Naive B cell (primary cell): ENCODE measurements at regions not wholly inside any gene's neighbourhood (a gene's known extent, or its start where the extent isn't known, plus 50 kb on each side); places are given as distances from the start of the nearest gene placed in this dataset.
"Not testable (repeated sequence)": the region's sequence is repeated elsewhere in the genome, so short reads cannot be mapped to it uniquely, and the experiment has no call there.

Experiments
- ATAC-seq, 2 donors: fragments of 150-1000 bp; cut with Tn5 transposase; 2 replicates each; pipeline ENCODE4 v1.10.0; 2021; ENCODE audit warnings: low read depth in 2 of 2, mild to moderate bottlenecking in 2 of 2, moderate library complexity in 2 of 2
- DNase-seq: peaks from one replicate; pipeline ENCODE4 v3.0.0; 2022
- H3K27ac Mint-ChIP-seq, 6 donors: one replicate each; pipeline ENCODE4 v1.8.0; 2020 to 2022; ENCODE audit warnings: mild to moderate bottlenecking in 6 of 6, mixed read lengths in 6 of 6, moderate library complexity in 5 of 6, inconsistent platforms in 2 of 6
- H3K27me3 Mint-ChIP-seq, 3 donors: one replicate each; pipeline ENCODE4 v1.8.0; 2021 to 2022; ENCODE audit warnings: mixed read lengths in 3 of 3, mild to moderate bottlenecking in 1 of 3
- H3K36me3 Mint-ChIP-seq, 2 donors: one replicate each; pipeline ENCODE4 v1.8.0; 2020 to 2022; ENCODE audit warnings: mixed read lengths in 2 of 2, inconsistent platforms in 1 of 2, mild to moderate bottlenecking in 1 of 2
- H3K4me1 Mint-ChIP-seq, 3 donors: one replicate each; pipeline ENCODE4 v1.8.0; 2020 to 2022; ENCODE audit warnings: mixed read lengths in 3 of 3, inconsistent platforms in 1 of 3, mild to moderate bottlenecking in 1 of 3, moderate library complexity in 1 of 3
- H3K4me3 Mint-ChIP-seq, 8 donors: one replicate each; pipeline ENCODE4 v1.8.0; 2020 to 2022; ENCODE audit warnings: mild to moderate bottlenecking in 8 of 8, mixed read lengths in 8 of 8, moderate library complexity in 8 of 8, inconsistent platforms in 2 of 8
- H3K9me3 Mint-ChIP-seq, 7 donors: one replicate each; pipeline ENCODE4 v1.8.0; 2020 to 2022; ENCODE audit warnings: mixed read lengths in 7 of 7, mild to moderate bottlenecking in 5 of 7, inconsistent platforms in 2 of 7, moderate library complexity in 1 of 7

DNA sequence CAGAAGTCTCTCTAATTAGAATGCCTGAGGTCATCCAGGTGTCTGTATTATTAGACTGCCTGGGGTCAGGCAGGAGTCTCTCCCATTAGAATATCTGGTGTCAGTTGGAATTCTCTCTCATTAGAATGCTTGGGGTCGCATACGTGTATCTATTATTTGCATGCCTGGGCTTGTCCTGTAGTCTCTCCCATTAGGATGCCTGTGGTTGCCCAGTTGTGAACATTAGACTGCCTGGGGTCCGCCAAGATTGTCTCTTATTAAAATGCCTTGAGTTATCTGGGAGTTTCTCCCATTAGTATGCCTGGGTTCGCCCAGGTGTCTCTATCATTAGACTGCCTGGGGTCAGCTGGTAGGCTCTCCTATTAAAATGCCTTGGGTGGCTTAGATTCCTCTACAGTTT, 1494.7 kb downstream of the UQCRFS1 start:
- peaks cover 8 to 90% (median 44%) of the 10 kb centered on the region in 7 donors for H3K9me3 Mint-ChIP-seq

DNA sequence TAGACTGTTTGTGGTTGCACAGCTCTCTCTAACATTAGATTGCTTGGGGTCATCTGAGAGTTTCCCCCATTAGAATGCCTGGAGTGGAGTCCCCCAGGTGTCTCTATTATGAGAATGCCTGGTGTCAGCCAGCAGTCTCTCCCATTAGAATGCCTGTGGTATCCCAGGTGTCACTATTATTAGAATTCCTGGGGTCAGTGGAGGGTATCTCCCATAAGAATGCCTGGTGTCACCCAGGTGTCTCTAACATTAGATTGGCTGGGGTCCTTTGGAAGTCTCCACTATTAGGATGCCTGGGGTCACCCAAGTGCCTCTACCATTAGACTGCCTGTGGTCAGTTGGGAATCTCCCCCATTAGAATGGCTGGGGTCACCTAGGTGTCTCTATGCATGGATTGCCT, 1495.1 kb downstream of the UQCRFS1 start:
- no peaks in the 10 kb centered on the region for H3K27me3 Mint-ChIP-seq
- no peak overlapping the region for H3K27ac Mint-ChIP-seq
- H3K9me3 Mint-ChIP-seq, result peaks cover 8 to 90% (median 44%) of the 10 kb centered on the region in 7 donors
- ATAC-seq, result no peak
- no peaks in the 10 kb centered on the region for H3K4me1 Mint-ChIP-seq
- peaks cover 0 to 10% of the 10 kb centered on the region in 2 donors for H3K36me3 Mint-ChIP-seq
- no peak overlapping the region for H3K4me3 Mint-ChIP-seq
- DNase-seq, result no peak

More for the DNA sequence above, 1494.7 kb downstream of the UQCRFS1 start:
- ATAC-seq, result no peak
- Mint-ChIP-seq H3K27ac (no peak overlapping the region), H3K36me3 (peaks cover 0 to 10% of the 10 kb centered on the region in 2 donors), H3K4me1 (no peaks in the 10 kb centered on the region), H3K27me3 (no peaks in the 10 kb centered on the region), H3K4me3 (no peak overlapping the region)
- no peak for DNase-seq

DNA sequence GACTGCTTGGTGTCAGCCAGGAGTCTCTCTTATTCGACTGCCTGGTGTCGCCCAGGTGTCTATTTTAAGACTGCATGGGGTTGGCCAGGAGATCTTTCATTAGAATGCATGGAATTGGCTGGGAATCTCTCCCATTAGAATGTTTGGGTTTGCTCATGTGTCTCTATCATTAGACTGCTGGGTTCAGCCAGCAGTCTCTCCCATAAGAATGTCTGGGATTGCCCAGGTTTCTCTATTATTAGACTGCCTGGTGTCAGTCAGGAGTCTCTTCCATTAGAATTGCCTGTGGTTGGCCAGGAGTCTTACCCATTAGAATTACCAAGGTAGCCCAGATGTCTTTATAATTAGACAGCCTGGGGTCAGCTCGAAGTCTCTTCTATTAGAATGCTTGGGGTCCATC, 1496.0 kb downstream of the UQCRFS1 start:
- Mint-ChIP-seq H3K4me3 (no peak overlapping the region), H3K4me1 (no peaks in the 10 kb centered on the region), H3K36me3 (peaks cover 7 to 10% of the 10 kb centered on the region in 2 donors), H3K27ac (no peak overlapping the region), H3K9me3 (peaks cover 12 to 88% (median 47%) of the 10 kb centered on the region in 7 donors), H3K27me3 (no peaks in the 10 kb centered on the region)
- DNase-seq, result no peak
- ATAC-seq, result no peak

DNA sequence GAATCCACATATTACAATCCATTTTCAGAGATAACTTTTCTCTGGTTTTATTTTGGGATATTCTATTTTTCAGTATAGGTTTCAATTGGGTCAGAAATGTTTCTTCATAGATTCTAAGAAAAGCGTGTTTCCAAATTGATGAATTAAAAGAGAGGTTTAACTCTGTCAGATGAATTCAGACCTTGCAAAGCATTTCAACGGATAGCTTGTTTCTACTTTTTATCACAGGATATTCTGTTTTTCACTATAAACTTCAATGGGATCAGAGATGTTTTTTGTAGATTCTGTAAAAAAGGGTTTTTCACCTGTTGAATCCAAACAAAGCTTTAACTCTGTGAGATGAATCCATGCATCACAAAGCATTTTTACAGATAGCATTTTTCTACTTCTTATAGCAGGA, 1498.1 kb downstream of the UQCRFS1 start:
- ATAC-seq (no peak), DNase-seq (no peak)
- H3K9me3 Mint-ChIP-seq, result peaks cover 11 to 77% (median 39%) of the 10 kb centered on the region in 7 donors
- peaks cover 4 to 15% of the 10 kb centered on the region in 2 donors for H3K36me3 Mint-ChIP-seq
- H3K4me1 Mint-ChIP-seq, result no peaks in the 10 kb centered on the region
- H3K27ac Mint-ChIP-seq, result no peak overlapping the region
- H3K27me3 Mint-ChIP-seq, result no peaks in the 10 kb centered on the region
- H3K4me3 Mint-ChIP-seq, result no peak overlapping the region

DNA sequence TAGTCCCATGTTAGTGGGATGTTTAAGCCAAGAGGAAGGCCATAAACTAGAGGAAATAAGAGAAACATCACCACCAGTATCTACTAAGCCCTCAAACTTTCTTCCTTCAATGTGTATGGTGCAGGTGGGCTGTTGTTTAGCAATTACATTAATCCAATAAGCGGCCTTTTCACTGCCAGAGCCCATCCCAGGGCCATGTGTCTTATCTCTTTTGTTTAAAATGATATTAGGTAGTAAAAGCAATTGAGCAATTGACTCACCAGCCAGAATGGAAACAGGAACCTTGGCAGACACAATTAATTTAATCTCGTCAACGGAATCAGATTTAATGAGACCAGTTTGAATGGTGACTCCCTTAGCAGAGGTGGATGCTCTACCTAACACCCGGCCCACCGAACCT, 1503.5 kb downstream of the UQCRFS1 start:
- H3K4me3 Mint-ChIP-seq, result no peak overlapping the region
- peaks cover 10 to 52% (median 28%) of the 10 kb centered on the region in 7 donors for H3K9me3 Mint-ChIP-seq
- H3K4me1 Mint-ChIP-seq, result no peaks in the 10 kb centered on the region
- H3K27me3 Mint-ChIP-seq, result no peaks in the 10 kb centered on the region
- no peak overlapping the region for H3K27ac Mint-ChIP-seq
- ATAC-seq (no peak), DNase-seq (no peak)
- peaks cover 4 to 15% of the 10 kb centered on the region in 2 donors for H3K36me3 Mint-ChIP-seq

DNA sequence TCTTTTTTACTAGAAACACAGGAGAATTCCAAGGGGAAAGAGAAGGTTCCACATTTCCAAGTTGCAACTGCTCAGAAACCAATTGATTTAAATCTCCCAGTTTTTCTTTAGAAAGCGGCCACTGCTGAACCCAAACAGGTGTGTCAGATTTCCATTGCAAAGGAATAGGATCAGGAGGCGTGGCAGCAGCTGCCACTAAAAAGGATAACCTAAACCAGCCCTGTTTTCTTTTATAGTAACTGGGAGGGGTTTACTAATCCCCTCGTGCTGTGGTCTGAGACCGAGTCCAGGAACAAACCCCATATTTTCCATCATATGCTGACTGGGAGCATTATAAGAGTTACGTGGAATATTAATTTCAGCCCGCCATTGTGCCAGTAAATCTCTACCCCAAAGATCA, 1504.0 kb downstream of the UQCRFS1 start:
- H3K4me3 Mint-ChIP-seq, H3K27ac Mint-ChIP-seq, H3K27me3 Mint-ChIP-seq, ATAC-seq, DNase-seq, H3K4me1 Mint-ChIP-seq: not testable (repeated sequence)
- Mint-ChIP-seq H3K36me3 (peaks cover 4 to 15% of the 10 kb centered on the region in 2 donors), H3K9me3 (peaks cover 12 to 51% (median 28%) of the 10 kb centered on the region in 7 donors)

DNA sequence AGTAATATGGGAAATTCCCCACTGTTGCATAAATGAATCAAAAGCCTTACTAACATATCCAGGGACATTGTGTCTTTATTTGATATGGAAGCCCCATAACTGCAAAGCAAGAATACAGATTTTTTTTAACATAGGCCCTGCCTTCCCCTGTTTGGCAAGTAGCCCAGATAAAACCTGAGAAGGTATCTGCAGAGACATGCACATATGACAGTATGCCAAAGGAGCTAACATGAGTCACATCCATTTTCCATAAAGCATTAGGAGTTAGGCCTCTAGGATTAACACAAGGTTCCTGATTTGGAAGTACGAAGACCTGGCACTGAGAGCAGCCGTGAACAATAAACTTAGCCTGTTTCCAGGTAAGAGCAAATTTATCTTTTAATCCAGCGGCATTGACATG, 1505.9 kb downstream of the UQCRFS1 start:
- H3K9me3 Mint-ChIP-seq, result peaks cover 11 to 38% (median 15%) of the 10 kb centered on the region in 7 donors
- not testable (repeated sequence) for H3K27ac Mint-ChIP-seq, H3K4me1 Mint-ChIP-seq, H3K4me3 Mint-ChIP-seq, DNase-seq, H3K27me3 Mint-ChIP-seq, ATAC-seq, H3K36me3 Mint-ChIP-seq

DNA sequence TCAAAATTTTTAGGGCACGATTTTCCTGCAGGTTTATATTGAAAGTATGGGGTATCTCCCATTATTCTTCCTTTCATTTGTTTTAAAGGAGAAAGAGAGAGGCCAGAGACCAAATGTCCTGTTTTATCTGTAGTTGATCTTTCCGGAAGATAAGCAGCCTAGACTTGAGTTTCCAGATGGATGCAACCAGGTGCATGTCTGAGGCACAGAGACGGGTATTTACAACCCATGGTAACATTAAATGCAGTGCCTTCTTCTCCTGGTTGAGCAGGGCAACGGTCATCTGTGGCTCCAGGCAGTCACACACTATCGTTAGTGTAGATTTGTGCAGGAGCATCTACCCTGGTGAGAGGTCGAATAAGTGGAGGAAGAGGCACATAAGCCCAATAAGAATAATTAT, 1507.1 kb downstream of the UQCRFS1 start:
- Mint-ChIP-seq H3K36me3 (peaks cover 0 to 2% of the 10 kb centered on the region in 2 donors), H3K4me3 (no peak overlapping the region), H3K9me3 (peaks cover 6 to 33% (median 10%) of the 10 kb centered on the region in 7 donors), H3K4me1 (no peaks in the 10 kb centered on the region), H3K27me3 (no peaks in the 10 kb centered on the region), H3K27ac (peak overlapping the region in 1 of 6 donors; percentile 29)
- DNase-seq (no peak), ATAC-seq (no peak)

DNA sequence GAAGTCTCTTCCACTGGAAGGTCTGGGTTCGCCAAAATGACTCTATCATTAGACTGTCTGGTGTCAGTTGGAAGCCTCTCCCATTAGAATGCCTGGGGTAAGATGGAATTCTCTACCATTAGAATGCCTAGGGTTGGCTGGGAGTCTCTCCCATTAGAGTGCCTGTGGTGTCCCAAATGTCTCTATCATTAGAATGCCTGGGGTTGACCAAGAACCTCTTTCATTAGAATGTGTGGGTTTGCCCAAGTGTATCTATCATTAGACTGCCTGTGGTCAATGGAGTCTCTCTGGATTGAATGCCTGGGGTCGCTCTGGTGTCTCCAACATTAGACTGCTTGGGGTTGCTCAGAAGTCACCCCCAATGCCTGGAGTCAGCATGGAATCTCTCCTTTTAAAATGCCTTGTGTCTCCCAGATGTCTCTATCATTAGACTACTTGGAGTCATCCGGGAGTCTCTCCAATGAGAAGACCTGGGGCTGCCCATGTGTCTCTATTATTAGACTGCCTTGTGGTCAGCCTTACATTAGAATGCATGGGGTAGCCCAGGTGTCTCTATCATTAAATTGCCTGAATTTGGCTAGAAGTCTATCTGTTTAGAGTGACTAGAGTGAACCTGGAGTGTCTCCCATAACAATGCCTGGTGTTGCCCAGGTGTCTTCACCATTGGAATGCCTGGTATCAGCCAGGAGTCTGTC, 1518.4 kb downstream of the UQCRFS1 start:
- no peaks in the 10 kb centered on the region for H3K4me1 Mint-ChIP-seq
- H3K27ac Mint-ChIP-seq, result no peak overlapping the region
- H3K9me3 Mint-ChIP-seq, result peaks cover 10 to 52% (median 23%) of the 10 kb centered on the region in 7 donors
- no peak overlapping the region for H3K4me3 Mint-ChIP-seq
- no peaks in the 10 kb centered on the region for H3K36me3 Mint-ChIP-seq
- H3K27me3 Mint-ChIP-seq, result no peaks in the 10 kb centered on the region
- DNase-seq, result no peak
- no peak for ATAC-seq

DNA sequence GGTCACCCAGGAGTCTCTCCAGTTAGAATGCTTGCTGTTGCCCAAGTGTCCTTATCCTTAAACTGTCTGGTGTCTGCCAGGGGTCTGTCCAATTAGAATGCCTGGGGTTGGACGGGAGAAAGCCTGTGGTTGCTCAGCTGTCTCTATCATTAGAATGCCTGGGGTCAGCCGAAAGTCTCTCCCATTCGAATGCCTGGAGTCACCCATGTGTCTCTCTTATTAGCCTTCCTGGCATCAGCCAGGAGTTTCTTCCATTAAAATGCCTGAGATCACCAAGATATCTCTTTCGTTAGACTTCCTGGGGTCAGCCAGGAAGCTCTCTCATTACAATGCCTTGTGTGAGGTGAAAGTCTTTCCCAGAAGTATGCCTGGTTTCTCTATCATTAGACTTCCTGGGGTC, 1521.0 kb downstream of the UQCRFS1 start:
- DNase-seq (no peak), ATAC-seq (no peak)
- Mint-ChIP-seq H3K4me3 (no peak overlapping the region), H3K27ac (no peak overlapping the region), H3K27me3 (no peaks in the 10 kb centered on the region), H3K9me3 (peaks cover 6 to 48% (median 21%) of the 10 kb centered on the region in 7 donors), H3K36me3 (no peaks in the 10 kb centered on the region), H3K4me1 (no peaks in the 10 kb centered on the region)

DNA sequence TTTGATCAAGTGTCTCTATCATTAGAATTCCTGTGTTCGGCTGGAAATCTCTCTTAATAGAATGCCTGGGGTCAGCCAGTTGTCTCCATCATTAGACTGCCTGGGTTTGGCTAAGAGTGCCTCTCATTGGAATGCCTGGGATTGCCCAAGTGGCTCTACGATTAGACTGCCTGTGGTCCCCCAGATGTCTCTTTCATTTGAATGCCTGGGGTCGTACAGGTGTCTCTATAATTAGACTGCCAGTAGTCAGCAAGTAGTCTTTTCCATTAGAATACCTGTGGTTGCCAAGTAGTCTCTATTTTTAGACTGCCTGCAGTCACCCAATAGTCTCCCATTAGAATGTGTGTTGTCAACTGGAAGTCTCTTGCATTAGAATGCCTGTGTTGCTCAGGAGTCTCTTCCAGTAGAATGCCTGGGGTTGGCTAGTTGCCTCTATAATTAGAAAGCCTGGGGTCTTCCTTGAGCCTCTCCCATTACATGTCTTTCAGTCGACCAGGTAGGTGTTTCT, 1523.2 kb downstream of the UQCRFS1 start:
- H3K36me3 Mint-ChIP-seq, result no peaks in the 10 kb centered on the region
- H3K27me3 Mint-ChIP-seq, result no peaks in the 10 kb centered on the region
- ATAC-seq (no peak), DNase-seq (no peak)
- H3K4me1 Mint-ChIP-seq, result no peaks in the 10 kb centered on the region
- peaks cover 4 to 45% (median 12%) of the 10 kb centered on the region in 7 donors for H3K9me3 Mint-ChIP-seq
- H3K4me3 Mint-ChIP-seq, result no peak overlapping the region
- H3K27ac Mint-ChIP-seq, result no peak overlapping the region

DNA sequence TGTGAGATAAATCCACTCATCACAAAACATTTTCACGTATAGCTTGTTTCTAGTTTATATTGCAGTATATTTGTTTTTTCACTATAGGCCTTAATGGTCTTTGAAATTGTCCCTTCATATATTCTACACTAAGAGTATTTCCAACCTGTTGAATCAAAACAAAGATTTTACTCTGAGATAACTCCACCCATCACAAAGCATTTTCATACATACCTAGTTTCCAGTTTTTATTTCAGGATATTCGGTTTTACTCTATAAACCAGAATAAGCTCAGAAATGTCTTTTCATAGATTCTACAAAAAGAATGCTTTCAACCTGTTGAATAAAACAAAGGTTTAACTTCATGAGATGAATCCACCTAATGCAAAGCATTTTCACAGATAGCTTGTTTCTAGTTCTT, 1528.7 kb downstream of the UQCRFS1 start:
- no peaks in the 10 kb centered on the region for H3K27me3 Mint-ChIP-seq
- H3K4me3 Mint-ChIP-seq, result no peak overlapping the region
- peaks cover 0 to 24% (median 10%) of the 10 kb centered on the region in 7 donors for H3K9me3 Mint-ChIP-seq
- no peak for DNase-seq
- no peaks in the 10 kb centered on the region for H3K36me3 Mint-ChIP-seq
- no peak overlapping the region for H3K27ac Mint-ChIP-seq
- ATAC-seq, result no peak
- no peaks in the 10 kb centered on the region for H3K4me1 Mint-ChIP-seq

DNA sequence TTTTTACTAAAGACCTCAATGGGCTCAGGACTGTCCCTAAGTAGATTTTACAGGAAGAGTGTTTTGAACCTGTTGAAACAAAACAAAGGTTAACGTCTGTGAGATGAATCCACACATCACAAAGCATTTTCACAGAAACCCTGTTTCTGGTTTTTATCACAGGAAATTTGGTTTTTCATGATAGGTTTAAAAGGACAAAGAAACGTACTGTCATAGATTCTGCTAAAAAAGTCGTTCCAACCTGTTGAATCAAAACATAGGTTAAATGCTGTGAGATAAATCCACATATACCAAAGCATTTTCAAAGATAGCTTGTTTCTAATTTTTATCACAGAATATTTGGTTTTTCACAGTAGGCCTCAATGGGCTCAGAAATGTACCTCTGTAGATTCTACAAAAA, 1531.0 kb downstream of the UQCRFS1 start:
- ATAC-seq (no peak), DNase-seq (no peak)
- Mint-ChIP-seq H3K27me3 (no peaks in the 10 kb centered on the region), H3K4me1 (no peaks in the 10 kb centered on the region), H3K4me3 (no peak overlapping the region), H3K36me3 (no peaks in the 10 kb centered on the region), H3K27ac (no peak overlapping the region), H3K9me3 (peaks cover 2 to 36% (median 18%) of the 10 kb centered on the region in 7 donors)

DNA sequence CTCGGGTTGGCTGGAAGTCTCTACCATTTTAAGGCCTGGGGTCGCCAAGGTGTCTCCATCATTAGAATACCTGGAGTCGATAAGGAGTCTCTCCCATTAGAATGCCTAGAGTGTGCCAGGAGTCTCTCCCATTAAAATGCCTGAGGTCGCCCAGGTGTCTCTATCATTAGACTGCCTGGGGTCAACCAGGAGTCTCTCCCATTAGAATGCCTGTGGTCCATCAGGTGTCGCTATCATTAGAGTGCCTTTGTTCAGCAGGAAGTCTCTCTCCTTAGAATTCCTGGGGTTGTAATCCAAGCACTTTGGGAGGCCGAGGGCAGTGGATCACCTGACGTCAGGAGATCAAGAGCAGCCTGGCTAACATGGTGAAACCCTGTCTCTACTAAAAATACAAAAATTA, 1533.0 kb downstream of the UQCRFS1 start:
- no peaks in the 10 kb centered on the region for H3K4me1 Mint-ChIP-seq

More for the DNA sequence above, 1533.0 kb downstream of the UQCRFS1 start:
- H3K27ac Mint-ChIP-seq, result no peak overlapping the region
- ATAC-seq (no peak), DNase-seq (no peak)
- no peaks in the 10 kb centered on the region for H3K36me3 Mint-ChIP-seq
- H3K4me3 Mint-ChIP-seq, result no peak overlapping the region
- peaks cover 2 to 38% (median 22%) of the 10 kb centered on the region in 7 donors for H3K9me3 Mint-ChIP-seq
- no peaks in the 10 kb centered on the region for H3K27me3 Mint-ChIP-seq
